HG03045 (cell line): ENCODE measurements at regions not wholly inside any gene's neighbourhood (a gene's known extent, or its start where the extent isn't known, plus 50 kb on each side); places are given as distances from the start of the nearest gene placed in this dataset.

ENCODE experiments used
- ATAC-seq: cut with Tn5 transposase; IDR thresholded peaks from one replicate; pipeline ENCODE4 v1.9.1; 2021; ENCODE audit warnings: mild to moderate bottlenecking, moderate library complexity; ENCODE audit not compliant: unreplicated experiment

DNA sequence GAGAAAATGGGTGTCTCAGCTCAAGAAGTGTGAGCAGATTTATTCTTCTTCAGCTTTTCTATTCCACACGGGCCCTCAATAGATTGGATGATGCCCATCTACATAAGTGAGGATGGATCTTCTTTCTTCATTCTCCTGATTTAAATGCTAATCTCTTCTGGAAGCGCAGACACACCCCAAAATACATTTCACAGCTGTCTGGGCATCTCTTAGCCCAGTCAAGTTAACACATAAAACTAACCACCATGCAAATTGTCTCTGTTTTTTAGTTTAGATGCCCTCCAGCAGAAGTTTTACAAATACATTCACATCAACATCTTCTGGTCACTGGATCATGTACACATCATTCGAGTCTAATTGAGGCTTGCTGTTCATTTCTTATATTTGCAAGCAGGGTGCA is 249.0 kb upstream of the VCX3A start:
- no peak for ATAC-seq

GRCh38 chrX:6782831-6783230 is 247.9 kb upstream of the VCX3A start:
- no peak for ATAC-seq

DNA sequence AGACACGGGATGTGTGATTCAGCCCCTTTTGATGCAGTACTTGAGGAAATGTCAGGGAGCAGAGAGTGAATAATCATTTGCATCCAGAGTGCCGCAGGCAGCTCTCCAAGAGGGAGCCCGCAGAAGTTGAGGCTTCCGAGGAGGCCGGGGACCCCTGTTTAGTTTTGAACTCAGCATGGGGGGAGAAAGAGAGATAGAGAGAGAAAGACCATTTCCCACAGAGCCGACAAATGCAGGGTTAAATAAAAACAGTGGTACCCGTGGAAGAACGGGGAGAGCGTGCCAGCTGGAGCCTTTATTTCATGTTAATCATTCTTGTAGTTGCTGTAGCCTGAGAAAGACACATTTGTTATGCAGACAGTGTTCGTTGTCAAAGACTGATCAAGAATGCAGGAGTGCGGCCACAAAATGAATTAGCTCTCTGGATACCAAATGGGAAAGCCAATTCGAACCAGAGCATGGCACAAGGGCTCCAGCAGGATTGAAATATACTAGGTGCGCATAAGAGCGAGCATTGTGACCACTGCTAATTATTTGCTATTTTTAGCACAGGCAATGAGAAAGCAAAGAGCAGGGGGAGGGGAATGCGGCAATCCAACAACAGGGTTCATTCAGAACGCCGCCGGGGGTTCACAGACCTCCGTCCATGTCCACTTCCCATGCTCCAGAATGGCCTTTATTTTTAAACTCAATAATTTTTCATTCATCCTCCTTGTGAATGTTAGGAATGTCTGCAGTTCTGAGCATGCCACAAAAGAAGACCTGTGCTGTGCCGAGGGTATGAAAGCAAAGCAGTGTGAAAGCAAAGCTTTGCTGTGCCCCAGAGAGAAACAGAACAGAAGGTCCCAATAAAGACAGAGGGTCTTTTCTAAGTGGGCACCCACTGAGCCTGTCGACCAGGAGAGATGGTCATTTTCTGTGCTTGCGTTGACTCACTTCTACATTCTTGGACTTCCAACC is 243.9 kb upstream of the VCX3A start:
- ATAC-seq: no peak

- no peak for ATAC-seq
Measured at GRCh38 chrX:6777238-6778002, 242.5 kb upstream of the VCX3A start.

DNA sequence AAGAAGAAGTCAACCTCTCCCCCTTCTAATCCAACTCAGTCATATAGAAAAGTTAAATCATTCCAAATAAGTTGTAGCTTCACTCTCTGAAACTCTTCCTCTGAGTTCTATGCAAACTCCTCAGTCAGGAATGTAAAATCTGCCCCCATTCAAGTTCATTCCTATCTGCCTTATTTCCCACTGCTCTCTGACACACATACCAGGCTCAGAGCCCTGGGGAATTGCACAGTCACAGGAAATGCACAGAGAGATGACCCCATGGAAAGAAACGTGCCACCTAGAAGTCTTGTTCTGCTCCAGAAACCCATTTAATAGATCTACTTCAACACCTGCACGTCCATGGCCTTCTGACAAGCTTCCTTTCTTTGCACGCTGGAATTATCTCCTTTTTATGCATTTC is 236.0 kb upstream of the VCX3A start:
- no peak for ATAC-seq

DNA sequence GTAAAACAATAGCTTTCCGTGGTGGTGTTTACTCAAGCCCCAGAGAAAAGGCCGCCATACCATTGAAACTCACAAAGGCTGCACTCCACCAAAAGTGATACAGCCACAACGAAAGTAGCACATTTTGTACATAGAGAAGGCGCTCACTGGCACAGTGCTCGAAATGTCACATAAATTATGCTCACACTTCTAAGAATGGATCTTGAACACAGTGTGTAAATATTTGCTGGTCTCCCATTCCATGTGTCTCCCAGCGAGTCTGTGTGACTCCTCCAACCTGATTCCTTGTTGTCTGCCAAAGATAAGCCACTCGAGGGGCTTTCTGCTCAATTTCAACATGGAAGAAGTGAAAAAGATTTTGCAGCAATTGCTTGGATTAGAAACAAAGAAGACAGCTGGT is 234.0 kb upstream of the VCX3A start:
- ATAC-seq: no peak

- no peak for ATAC-seq
Measured at GRCh38 chrX:6761251-6761650, 226.3 kb upstream of the VCX3A start.

DNA sequence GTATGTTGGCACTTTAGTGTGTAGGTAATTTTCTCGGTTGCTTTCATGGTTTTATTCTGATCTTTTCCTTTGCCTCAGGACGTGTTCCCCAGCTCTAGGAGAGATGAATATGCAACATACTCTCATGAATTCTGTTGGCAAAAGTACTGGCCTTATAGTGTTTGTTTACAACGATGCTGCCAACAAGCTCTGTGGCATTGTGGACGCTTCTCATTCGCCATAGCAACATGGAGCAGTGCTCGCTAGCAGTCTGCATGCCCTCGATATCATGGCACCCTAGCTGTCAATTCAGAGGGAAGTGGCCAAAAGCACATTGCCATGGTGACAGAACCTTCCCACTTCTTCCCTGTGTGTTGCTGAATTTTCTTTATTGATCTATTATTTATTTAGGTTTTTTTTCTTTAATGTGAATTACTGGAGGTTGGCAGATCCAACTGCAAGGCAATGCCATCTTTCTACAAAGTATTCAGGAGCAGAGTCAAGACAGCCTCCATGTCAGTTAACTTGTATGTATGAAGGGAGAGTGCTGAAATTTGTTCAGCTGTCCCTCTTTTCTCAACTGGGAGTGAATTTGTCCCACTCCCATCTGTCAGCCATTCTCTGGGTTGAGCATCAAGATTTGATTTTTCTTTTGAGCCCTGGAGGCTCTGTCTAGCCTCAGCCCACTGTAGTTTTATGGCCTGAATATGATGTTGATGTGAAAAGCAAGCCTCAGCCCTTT is 224.9 kb upstream of the VCX3A start:
- ATAC-seq: no peak

- no peak for ATAC-seq
Measured at GRCh38 chrX:6758234-6758633, 223.3 kb upstream of the VCX3A start.

- no peak for ATAC-seq
Measured at GRCh38 chrX:6757631-6758030, 222.7 kb upstream of the VCX3A start.

DNA sequence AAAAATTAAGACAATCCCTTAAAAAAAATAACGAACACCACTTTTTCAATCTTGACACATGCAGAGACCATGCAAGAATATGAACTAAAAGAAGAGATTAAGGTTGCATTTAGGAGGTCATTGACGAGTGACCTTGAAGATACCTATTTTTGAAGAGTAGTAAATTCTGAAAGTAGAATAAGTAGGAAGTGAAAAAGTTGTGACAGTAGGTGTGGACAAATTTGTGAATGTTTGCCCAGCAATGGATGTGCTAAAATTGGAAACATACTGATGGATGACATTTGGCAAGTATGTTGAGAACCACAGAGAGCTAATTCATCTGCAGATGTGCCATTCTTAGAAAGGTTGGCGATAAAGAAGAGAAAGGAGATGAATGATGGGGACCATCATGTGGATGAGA is 213.7 kb upstream of the VCX3A start:
- no peak for ATAC-seq

DNA sequence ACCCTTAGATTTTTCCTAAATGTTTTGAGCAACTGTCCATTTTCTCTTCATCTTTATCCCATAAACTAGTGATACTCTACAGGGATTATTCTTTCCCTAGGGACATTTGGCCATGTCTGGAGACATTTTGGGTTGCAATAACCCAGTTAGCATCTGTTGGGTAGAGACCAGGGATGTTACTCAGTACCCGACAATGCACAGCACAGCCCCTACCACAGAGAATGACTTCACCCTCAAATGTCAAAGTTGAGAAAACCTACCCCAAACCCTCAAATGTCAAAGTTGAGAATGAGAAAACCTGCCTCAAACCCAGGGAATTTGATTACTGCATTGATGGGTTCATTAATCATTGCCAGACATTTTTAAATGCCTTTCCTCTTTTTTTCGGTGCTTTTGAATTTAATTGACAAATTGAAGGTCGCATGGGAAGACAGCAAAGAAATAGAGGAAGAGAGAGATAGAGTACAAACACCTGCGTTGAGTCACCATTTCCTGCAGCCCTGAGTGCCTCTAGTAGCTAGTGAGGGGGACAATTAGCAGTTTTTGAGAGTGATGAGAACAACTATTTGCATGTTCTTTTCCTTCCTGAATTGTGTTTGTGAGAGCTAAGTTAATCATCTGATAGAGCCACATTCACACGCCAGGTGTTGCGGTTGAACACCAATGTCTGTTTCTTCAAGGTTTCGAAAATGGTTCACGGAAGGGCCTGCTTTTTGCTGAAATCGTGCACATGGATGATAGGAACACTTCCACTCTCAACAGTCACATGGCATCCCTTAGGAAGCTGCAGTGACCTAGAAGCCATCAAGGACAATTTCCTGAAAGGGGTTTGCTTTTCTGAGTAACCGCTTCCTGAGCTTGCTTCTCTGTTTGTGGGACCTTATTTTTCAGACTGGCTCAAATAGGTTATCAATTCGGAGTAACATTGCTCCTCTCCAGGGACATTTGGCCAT is 203.9 kb upstream of the VCX3A start:
- peak; percentile 95 for ATAC-seq

GRCh38 chrX:6734844-6735634 is 200.1 kb upstream of the VCX3A start:
- ATAC-seq: no peak

DNA sequence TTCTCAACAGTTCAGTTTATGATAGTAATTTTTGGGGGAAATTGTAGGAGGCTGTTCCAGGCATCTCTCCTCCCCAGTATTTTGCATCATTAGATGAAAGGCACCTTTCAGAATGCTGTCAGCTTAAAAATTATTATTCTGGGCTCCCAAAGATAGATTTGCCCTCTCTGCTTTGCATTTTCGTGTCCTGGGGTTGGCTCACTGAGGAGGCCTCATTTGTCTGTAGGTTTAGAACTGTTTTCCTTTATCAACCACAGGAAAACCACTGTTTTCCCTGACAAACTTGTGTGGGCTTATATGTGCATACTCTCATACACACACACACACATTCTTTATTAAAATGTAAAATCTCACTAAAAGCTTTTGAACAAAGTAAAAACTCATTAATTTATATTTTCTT is 197.2 kb upstream of the VCX3A start:
- no peak for ATAC-seq

DNA sequence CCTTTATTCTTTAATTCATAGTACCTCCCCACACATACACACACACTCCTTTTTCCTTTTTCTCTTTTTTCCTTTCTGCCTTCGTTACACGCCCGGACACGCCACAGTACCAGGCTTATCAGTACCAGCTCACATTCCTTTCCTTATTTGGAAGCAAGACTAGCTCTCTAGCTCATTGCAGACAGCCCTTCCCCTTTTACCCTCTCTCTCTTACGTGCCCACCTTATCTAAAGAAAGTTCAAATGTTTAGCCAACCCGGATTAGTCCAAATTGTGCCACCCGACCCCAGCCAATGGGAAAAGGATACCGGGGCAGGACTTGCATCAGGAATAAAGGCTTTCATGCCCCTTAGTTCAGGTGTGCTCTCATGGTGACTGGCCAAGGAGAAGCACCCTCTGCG is 194.7 kb upstream of the VCX3A start:
- ATAC-seq: no peak

DNA sequence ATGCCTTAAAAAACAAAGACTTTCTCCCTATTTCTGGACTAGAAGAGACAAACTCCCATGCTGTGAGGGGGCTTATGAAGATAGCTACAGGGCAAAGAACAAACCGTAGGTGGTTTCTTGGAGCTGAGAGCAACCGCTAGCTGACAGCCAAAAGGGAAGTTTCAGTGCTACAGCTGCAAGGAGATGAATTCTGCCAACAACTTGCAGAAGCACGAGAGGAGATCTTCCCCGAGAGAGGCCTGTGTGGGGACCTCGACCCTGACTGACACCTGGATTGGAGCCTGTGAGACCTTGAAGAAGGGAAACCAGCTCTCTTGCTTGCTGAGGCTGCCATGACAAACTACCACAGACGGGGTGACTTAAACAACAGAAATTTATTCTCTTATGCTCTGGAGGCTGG is 183.8 kb upstream of the VCX3A start:
- peak; percentile 59 for ATAC-seq

DNA sequence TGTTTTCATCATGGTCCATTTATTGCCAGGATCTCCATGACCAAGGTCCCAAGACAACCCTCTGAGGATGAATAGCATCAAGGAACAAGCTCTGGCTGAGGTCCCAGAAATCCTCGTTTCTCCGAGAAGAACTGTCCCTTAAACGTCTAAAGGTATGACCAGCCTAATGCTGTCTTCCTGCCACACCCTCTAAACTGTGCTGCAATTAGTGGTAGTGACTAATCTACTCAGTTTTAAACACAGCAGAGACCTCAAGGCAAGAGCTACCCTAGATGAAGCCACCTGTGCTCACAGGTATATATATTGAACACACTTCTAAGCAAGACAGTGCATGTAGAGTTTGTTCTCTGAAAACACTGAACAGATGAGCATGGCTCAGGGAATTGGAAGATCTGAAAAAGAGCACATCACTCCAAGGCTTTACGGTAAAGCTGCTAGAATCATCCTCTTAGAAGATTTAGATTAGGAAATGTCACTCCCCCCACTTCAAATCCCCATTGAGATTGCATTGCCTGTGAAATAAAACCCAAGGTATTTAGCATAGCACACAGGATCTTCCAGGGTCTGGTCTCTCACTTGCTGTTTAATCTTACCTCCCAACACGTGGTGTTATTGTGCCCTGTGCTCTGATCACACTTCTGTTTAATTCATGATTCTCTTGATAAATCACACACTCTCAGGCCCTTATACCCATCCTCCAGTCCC is 173.9 kb upstream of the VCX3A start:
- ATAC-seq: no peak

DNA sequence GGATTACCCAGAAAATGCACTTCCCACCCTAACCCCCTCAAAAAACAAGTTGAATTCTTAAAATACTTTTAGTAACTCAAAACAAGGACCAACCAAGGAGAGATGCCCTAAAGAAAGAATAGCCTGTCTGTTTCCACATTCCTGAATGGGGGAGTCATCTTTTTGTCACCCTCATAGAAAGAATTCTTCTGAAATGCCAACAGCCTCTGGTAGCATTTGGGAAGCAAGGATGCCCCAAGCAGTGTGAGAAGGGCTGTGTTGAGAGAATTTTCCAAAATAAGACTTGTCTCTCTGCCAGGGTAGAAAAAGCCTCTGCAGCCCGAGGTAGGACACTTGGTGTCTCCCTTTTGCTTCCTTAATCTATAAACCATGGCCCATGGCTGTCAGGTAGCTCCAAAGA is 173.1 kb upstream of the VCX3A start:
- no peak for ATAC-seq

- ATAC-seq: no peak
Measured at GRCh38 chrX:6707497-6707896, 172.6 kb upstream of the VCX3A start.
